Jurkat, Clone E6-1 (cell line): ENCODE measurements at regions not wholly inside any gene's neighbourhood (a gene's known extent, or its start where the extent isn't known, plus 50 kb on each side); places are given as distances from the start of the nearest gene placed in this dataset.

Experiments
- DNase-seq: peaks from one replicate; pipeline ENCODE4 v3.0.0-alpha.2; 2011; ENCODE audit warnings: low read depth, low spot score
- H3K4me3 ChIP-seq: 2 replicates; pipeline ENCODE4 v1.5.1; 2011; ENCODE audit warnings: mild to moderate bottlenecking, low read length, control low read depth, moderate library complexity

GRCh38 chr11:23679981-23680380 is 816.9 kb upstream of the LUZP2 start:
- DNase-seq: no peak

GRCh38 chr11:23680488-23681230 is 816.2 kb upstream of the LUZP2 start:
- no peak for DNase-seq
- H3K4me3 ChIP-seq: no peak overlapping the region

More at GRCh38 chr11:23679981-23680380, 816.9 kb upstream of the LUZP2 start:
- H3K4me3 ChIP-seq: no peak overlapping the region

GRCh38 chr11:23684701-23685100 is 812.2 kb upstream of the LUZP2 start:
- DNase-seq: no peak
- no peak overlapping the region for H3K4me3 ChIP-seq

GRCh38 chr11:23687991-23688390 is 808.9 kb upstream of the LUZP2 start:
- no peak for DNase-seq
- H3K4me3 ChIP-seq: no peak overlapping the region

GRCh38 chr11:23688411-23688810 is 808.4 kb upstream of the LUZP2 start:
- DNase-seq: no peak
- H3K4me3 ChIP-seq: no peak overlapping the region

- no peak overlapping the region for H3K4me3 ChIP-seq
- no peak for DNase-seq
Observed at GRCh38 chr11:23688835-23689234, 808.0 kb upstream of the LUZP2 start.

GRCh38 chr11:23696688-23697415 is 800.0 kb upstream of the LUZP2 start:
- no peak for DNase-seq
- no peak overlapping the region for H3K4me3 ChIP-seq

GRCh38 chr11:23704183-23704582 is 792.7 kb upstream of the LUZP2 start:
- H3K4me3 ChIP-seq: no peak overlapping the region
- no peak for DNase-seq

- no peak for DNase-seq
- no peak overlapping the region for H3K4me3 ChIP-seq
Observed at GRCh38 chr11:23711981-23712380, 784.9 kb upstream of the LUZP2 start.

GRCh38 chr11:23719016-23719415 is 777.8 kb upstream of the LUZP2 start:
- DNase-seq: no peak
- H3K4me3 ChIP-seq: no peak overlapping the region

GRCh38 chr11:23723861-23724260 is 773.0 kb upstream of the LUZP2 start:
- H3K4me3 ChIP-seq: no peak overlapping the region
- no peak for DNase-seq

- DNase-seq: no peak
- H3K4me3 ChIP-seq: no peak overlapping the region
Observed at GRCh38 chr11:23725752-23726151, 771.1 kb upstream of the LUZP2 start.

GRCh38 chr11:23727387-23727786 is 769.5 kb upstream of the LUZP2 start:
- DNase-seq: no peak

GRCh38 chr11:23727794-23728193 is 769.1 kb upstream of the LUZP2 start:
- H3K4me3 ChIP-seq: no peak overlapping the region
- DNase-seq: no peak

More at GRCh38 chr11:23727387-23727786, 769.5 kb upstream of the LUZP2 start:
- H3K4me3 ChIP-seq: no peak overlapping the region

GRCh38 chr11:23729088-23729487 is 767.8 kb upstream of the LUZP2 start:
- H3K4me3 ChIP-seq: no peak overlapping the region
- no peak for DNase-seq

GRCh38 chr11:23730307-23730998 is 766.4 kb upstream of the LUZP2 start:
- no peak overlapping the region for H3K4me3 ChIP-seq
- no peak for DNase-seq

- no peak overlapping the region for H3K4me3 ChIP-seq
- DNase-seq: no peak
Observed at GRCh38 chr11:23732026-23732425, 764.8 kb upstream of the LUZP2 start.

GRCh38 chr11:23746896-23747295 is 750.0 kb upstream of the LUZP2 start:
- DNase-seq: no peak
- H3K4me3 ChIP-seq: no peak overlapping the region

GRCh38 chr11:23749762-23750430 is 747.0 kb upstream of the LUZP2 start:
- DNase-seq: no peak
- no peak overlapping the region for H3K4me3 ChIP-seq

GRCh38 chr11:23751280-23751679 is 745.6 kb upstream of the LUZP2 start:
- DNase-seq: no peak
- H3K4me3 ChIP-seq: no peak overlapping the region
